Stimulated activated CD4-positive, alpha-beta T cell treated with anti-CD3 and anti-CD28 coated beads, Interleukin-2, amount 100 ng/mL, for 48 hours (primary cell): ENCODE measurements at regions not wholly inside any gene's neighbourhood (a gene's known extent, or its start where the extent isn't known, plus 50 kb on each side); places are given as distances from the start of the nearest gene placed in this dataset.
"Not testable (repeated sequence)": the region's sequence is repeated elsewhere in the genome, so short reads cannot be mapped to it uniquely, and the experiment has no call there.

Experiments used
- DNase-seq, 2 donors: peaks; one replicate each; pipeline ENCODE4 v3.0.0-alpha.2; 2020

GRCh38 chr21:31819692-31820091 is 53.1 kb upstream of the HUNK start:
- not testable (repeated sequence) for DNase-seq

DNA sequence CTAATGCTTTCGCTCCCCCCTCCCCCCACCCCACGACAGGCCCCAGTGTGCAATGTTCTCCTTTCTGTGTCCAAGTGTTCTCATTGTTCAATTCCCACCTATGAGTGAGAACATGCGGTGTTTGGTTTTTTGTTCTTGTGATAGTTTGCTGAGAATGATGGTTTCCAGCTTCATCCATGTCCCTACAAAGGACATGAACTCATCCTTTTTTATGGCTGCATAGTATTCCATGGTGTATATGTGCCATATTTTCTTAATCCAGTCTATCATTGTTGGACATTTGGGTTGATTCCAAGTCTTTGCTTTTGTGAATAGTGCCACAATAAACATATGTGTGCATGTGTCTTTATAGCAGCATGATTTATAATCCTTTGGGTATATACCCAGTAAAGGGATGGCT is 58.5 kb upstream of the HUNK start:
- not testable (repeated sequence) for DNase-seq

DNA sequence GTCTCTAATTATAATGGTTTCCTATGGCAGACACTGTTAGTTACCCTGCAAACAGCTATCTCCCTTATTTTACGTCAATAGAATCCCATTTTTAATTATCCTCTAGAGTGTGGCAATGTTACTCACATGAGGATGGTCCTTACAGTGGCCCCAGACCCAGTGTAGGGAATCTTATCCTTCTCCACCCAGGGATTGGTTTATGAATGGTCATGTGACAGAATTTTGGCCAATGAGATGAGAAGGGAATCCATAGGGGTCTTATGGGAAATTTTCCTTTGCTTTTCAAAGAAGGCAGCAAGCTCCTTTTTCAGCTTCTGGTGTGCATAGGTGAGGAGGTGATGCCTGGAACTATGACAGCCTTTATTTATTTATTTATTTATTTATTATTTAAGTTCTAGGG is 59.0 kb upstream of the HUNK start:
- no peak for DNase-seq

DNA sequence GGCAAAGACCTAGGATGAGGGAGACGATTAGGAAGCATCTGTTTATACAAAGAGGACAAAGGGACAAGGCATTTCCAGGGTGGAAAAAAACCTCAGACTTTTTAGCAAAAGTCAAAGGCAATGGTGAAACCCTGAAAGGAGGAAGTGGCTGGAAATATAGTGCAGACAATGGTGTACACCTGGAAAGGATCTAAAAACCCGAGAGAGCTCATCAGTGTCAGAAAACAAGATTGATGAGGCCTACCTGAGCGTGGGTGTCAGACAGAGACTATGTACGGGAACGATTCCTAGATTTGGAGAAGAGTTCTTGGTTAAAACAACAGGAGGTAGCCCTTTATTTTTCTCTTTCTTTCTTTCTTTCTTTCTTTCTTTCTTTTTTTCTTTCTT is 68.8 kb upstream of the HUNK start:
- DNase-seq: no peak

GRCh38 chr21:31803039-31804007 is 69.5 kb upstream of the HUNK start:
- no peak for DNase-seq

- DNase-seq: no peak
Observed at GRCh38 chr21:31802331-31802730, 70.4 kb upstream of the SCAF4 start.

- DNase-seq: no peak
Observed at GRCh38 chr21:31801551-31802219, 69.8 kb upstream of the SCAF4 start.

- DNase-seq: no peak
Observed at GRCh38 chr21:31798842-31799704, 67.2 kb upstream of the SCAF4 start.

GRCh38 chr21:31795992-31796391 is 64.1 kb upstream of the SCAF4 start:
- no peak for DNase-seq

- DNase-seq: not testable (repeated sequence)
Observed at GRCh38 chr21:31790420-31790819, 58.5 kb upstream of the SCAF4 start.

GRCh38 chr21:31788581-31788980 is 56.7 kb upstream of the SCAF4 start:
- no peak for DNase-seq

GRCh38 chr21:31787691-31788090 is 55.8 kb upstream of the SCAF4 start:
- not testable (repeated sequence) for DNase-seq

GRCh38 chr21:31786164-31786920 is 54.4 kb upstream of the SCAF4 start:
- no peak for DNase-seq

- peak; percentile 47 to 53 for DNase-seq
Observed at GRCh38 chr21:31785237-31786163, 53.6 kb upstream of the SCAF4 start.

DNA sequence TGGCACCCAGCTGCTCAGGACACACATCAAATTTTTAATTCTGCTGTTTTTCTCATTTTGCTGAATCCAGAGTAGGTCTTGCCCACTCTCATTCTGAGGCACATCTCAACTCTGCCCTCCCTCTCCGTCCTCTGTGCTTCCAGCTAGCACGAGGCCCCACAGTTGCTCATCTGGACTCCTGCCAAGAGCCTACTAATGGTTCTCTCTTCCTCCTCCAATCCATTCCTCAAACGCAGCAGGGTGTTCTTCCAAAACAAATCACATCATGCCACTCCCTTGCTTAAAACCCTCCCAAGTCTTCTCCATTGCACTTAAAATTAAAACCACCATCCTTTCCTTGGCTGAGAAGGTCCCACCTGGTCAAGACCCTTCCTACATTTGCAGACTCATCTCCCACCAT is 49.8 kb upstream of the SCAF4 start:
- no peak for DNase-seq
